ENCODE measurements at regions not wholly inside any gene's neighbourhood (a gene's known extent, or its start where the extent isn't known, plus 50 kb on each side); places are given as distances from the start of the nearest gene placed in this dataset.

DNA sequence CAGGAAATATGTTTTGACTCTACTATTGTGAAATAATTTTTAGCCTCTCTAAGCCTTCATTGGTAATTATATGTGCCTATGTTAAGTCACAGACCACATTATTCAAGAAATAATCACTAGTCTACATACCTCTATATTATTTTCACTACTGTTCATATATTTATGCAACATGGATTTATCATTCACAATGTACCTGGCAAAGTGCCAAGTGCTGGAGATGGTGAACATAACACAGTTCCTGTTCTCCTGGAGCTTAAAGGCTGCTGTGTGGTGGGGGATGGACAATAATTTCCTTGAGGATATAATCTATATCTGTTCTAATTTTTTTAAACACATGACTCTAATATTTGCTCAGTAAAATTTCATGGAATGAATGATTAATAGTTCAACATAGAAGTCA, 527.7 kb upstream of the CXorf51A start:
- TF ChIP-seq, protein P1, sequence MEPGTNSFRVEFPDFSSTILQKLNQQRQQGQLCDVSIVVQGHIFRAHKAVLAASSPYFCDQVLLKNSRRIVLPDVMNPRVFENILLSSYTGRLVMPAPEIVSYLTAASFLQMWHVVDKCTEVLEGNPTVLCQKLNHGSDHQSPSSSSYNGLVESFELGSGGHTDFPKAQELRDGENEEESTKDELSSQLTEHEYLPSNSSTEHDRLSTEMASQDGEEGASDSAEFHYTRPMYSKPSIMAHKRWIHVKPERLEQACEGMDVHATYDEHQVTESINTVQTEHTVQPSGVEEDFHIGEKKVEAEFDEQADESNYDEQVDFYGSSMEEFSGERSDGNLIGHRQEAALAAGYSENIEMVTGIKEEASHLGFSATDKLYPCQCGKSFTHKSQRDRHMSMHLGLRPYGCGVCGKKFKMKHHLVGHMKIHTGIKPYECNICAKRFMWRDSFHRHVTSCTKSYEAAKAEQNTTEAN (CRISPR knock-in tag; IDR thresholded peaks at IDR 0.05): no peak
- no peak for TF ChIP-seq CBFB (CRISPR knock-in tag; IDR thresholded peaks at IDR 0.05; ENCODE audit: low read depth)
- TF ChIP-seq JAZF1 (CRISPR knock-in tag; IDR thresholded peaks at IDR 0.05): no peak
- TF ChIP-seq, protein P2, sequence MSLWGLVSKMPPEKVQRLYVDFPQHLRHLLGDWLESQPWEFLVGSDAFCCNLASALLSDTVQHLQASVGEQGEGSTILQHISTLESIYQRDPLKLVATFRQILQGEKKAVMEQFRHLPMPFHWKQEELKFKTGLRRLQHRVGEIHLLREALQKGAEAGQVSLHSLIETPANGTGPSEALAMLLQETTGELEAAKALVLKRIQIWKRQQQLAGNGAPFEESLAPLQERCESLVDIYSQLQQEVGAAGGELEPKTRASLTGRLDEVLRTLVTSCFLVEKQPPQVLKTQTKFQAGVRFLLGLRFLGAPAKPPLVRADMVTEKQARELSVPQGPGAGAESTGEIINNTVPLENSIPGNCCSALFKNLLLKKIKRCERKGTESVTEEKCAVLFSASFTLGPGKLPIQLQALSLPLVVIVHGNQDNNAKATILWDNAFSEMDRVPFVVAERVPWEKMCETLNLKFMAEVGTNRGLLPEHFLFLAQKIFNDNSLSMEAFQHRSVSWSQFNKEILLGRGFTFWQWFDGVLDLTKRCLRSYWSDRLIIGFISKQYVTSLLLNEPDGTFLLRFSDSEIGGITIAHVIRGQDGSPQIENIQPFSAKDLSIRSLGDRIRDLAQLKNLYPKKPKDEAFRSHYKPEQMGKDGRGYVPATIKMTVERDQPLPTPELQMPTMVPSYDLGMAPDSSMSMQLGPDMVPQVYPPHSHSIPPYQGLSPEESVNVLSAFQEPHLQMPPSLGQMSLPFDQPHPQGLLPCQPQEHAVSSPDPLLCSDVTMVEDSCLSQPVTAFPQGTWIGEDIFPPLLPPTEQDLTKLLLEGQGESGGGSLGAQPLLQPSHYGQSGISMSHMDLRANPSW (CRISPR knock-in tag; conservative IDR thresholded peaks at IDR 0.05; ENCODE audit: low read depth): no peak
- TF ChIP-seq SMAD3 (CRISPR knock-in tag; IDR thresholded peaks at IDR 0.05; ENCODE audit: borderline replicate concordance): no peak
- TF ChIP-seq, protein P3, sequence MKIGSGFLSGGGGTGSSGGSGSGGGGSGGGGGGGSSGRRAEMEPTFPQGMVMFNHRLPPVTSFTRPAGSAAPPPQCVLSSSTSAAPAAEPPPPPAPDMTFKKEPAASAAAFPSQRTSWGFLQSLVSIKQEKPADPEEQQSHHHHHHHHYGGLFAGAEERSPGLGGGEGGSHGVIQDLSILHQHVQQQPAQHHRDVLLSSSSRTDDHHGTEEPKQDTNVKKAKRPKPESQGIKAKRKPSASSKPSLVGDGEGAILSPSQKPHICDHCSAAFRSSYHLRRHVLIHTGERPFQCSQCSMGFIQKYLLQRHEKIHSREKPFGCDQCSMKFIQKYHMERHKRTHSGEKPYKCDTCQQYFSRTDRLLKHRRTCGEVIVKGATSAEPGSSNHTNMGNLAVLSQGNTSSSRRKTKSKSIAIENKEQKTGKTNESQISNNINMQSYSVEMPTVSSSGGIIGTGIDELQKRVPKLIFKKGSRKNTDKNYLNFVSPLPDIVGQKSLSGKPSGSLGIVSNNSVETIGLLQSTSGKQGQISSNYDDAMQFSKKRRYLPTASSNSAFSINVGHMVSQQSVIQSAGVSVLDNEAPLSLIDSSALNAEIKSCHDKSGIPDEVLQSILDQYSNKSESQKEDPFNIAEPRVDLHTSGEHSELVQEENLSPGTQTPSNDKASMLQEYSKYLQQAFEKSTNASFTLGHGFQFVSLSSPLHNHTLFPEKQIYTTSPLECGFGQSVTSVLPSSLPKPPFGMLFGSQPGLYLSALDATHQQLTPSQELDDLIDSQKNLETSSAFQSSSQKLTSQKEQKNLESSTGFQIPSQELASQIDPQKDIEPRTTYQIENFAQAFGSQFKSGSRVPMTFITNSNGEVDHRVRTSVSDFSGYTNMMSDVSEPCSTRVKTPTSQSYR (CRISPR knock-in tag; IDR thresholded peaks at IDR 0.05): no peak
- TF ChIP-seq MXD4 (CRISPR knock-in tag; IDR thresholded peaks at IDR 0.05; ENCODE audit: borderline replicate concordance): no peak
- no peak for TF ChIP-seq FOXP1 (CRISPR knock-in tag; IDR thresholded peaks at IDR 0.05; ENCODE audit: borderline replicate concordance)
- DNase-seq (ENCODE audit: low spot score) (no peak), ATAC-seq (no peak)
- Mint-ChIP-seq H3K27me3 (ENCODE audit: low read depth) (no peaks in the 10 kb centered on the region; the same call in 1 of the 2 replicates), H3K4me1 (no peaks in the 10 kb centered on the region), H3K4me3 (no peak overlapping the region), H3K27ac (no peak overlapping the region), H3K36me3 (peaks cover 31% of the 10 kb centered on the region), H3K9me3 (peaks cover 36% of the 10 kb centered on the region)
- POLR2A ChIA-PET: no interaction called here
- CTCF ChIA-PET: no interaction called here

DNA sequence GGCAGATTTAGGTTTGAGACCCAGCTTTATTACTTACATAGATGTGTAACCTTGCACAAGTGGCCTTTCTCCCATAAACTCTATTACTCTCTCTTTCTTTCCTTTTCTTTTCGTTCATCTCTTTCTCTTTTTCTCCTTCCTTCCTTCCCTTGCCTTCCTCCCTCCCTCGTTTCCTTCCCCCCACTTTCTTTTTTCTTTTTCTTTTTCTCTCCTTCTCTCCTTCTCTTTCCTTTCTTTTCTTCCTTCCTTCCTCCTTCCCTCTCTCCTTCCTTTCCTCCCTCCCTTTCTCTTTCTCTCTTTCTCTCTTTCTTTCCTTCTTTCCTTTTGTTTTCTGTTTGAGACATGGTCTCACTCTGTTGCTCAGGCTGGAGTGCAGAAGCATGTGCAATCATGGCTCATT, 526.4 kb upstream of the CXorf51A start:
- CTCF ChIA-PET: no interaction called here
- no peak for DNase-seq (ENCODE audit: low spot score)
- POLR2A ChIA-PET: no interaction called here
- no peak for TF ChIP-seq NFYB (CRISPR knock-in tag; conservative IDR thresholded peaks at IDR 0.05; ENCODE audit: low read depth)
- no peak for TF ChIP-seq SP1 (CRISPR knock-in tag; conservative IDR thresholded peaks at IDR 0.05)
- TF ChIP-seq OVOL2 (CRISPR knock-in tag; IDR thresholded peaks at IDR 0.05; ENCODE audit: borderline replicate concordance): no peak
- TF ChIP-seq, protein P4, sequence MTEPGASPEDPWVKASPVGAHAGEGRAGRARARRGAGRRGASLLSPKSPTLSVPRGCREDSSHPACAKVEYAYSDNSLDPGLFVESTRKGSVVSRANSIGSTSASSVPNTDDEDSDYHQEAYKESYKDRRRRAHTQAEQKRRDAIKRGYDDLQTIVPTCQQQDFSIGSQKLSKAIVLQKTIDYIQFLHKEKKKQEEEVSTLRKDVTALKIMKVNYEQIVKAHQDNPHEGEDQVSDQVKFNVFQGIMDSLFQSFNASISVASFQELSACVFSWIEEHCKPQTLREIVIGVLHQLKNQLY (CRISPR knock-in tag; IDR thresholded peaks at IDR 0.05): no peak
- no peaks in the 10 kb centered on the region for H3K4me1 Mint-ChIP-seq
- ATAC-seq: no peak
- H3K9me3 Mint-ChIP-seq: peaks cover 36% of the 10 kb centered on the region
- no peak overlapping the region for H3K27ac Mint-ChIP-seq
- H3K36me3 Mint-ChIP-seq: peaks cover 31% of the 10 kb centered on the region
- H3K4me3 Mint-ChIP-seq: no peak overlapping the region
- H3K27me3 Mint-ChIP-seq (ENCODE audit: low read depth): no peaks in the 10 kb centered on the region; the same call in 1 of the 2 replicates

DNA sequence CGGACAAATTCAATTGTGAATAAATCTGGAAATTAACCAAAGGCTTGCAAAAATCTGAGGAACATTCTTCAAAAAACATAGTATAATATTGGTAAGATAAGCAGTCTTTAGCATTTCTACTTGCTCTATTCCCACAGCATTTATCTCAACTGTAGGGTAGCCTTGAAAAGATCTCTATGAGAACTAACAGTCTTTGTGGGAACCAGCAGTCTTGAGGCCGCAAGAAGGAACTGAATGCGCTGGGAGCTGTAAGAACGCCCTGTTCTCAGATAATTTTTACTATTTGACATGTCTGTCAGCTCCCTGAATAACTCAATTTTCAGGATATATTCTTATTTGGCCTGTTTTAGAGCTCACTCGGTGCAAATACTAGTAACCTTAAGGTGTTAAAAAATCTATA, 519.3 kb upstream of the CXorf51A start:
- POLR2A ChIA-PET: no interaction called here
- TF ChIP-seq E2F5 (CRISPR knock-in tag; IDR thresholded peaks at IDR 0.05) (no peak), FOXK1 (CRISPR knock-in tag; IDR thresholded peaks at IDR 0.05) (no peak), PRDM15 (CRISPR knock-in tag; IDR thresholded peaks at IDR 0.05) (no peak), NR3C1 (CRISPR knock-in tag; conservative IDR thresholded peaks at IDR 0.05; ENCODE audit: low read depth) (no peak), TEAD4 (CRISPR knock-in tag; IDR thresholded peaks at IDR 0.05) (no peak), MAX (CRISPR knock-in tag; IDR thresholded peaks at IDR 0.05) (no peak), TP53 (CRISPR knock-in tag; IDR thresholded peaks at IDR 0.05) (no peak), IRF2 (CRISPR knock-in tag; IDR thresholded peaks at IDR 0.05; ENCODE audit: borderline replicate concordance, low read depth) (no peak), TCF7 (CRISPR knock-in tag; IDR thresholded peaks at IDR 0.05; ENCODE audit: low read depth) (no peak), ZNF121 (CRISPR knock-in tag; IDR thresholded peaks at IDR 0.05) (no peak)

More for the DNA sequence above, 519.3 kb upstream of the CXorf51A start:
- ATAC-seq (no peak), DNase-seq (ENCODE audit: low spot score) (no peak)
- H3K9me3 Mint-ChIP-seq: peaks cover 40% of the 10 kb centered on the region
- CTCF ChIA-PET: no interaction called here
- H3K36me3 Mint-ChIP-seq: peaks cover 22% of the 10 kb centered on the region
- H3K27me3 Mint-ChIP-seq (ENCODE audit: low read depth): no peaks in the 10 kb centered on the region
- no peak overlapping the region for H3K4me3 Mint-ChIP-seq
- no peaks in the 10 kb centered on the region for H3K4me1 Mint-ChIP-seq
- no peak overlapping the region for H3K27ac Mint-ChIP-seq
